HL-60 (cell line): ENCODE measurements at regions not wholly inside any gene's neighbourhood (a gene's known extent, or its start where the extent isn't known, plus 50 kb on each side); places are given as distances from the start of the nearest gene placed in this dataset.

Source experiments
- DNase-seq, 2 experiments: peaks; one replicate each; pipeline ENCODE4 v3.0.0-alpha.2; 2010 to 2020; ENCODE audit warnings: low read depth in 1 of 2, low spot score in 1 of 2
- H3K27ac ChIP-seq: fragments of 250-450 bp; sonication (Bioruptor Pico); replicated peaks from 2 replicates; pipeline ENCODE4 v1.5.1; 2020; ENCODE audit warnings: mild to moderate bottlenecking, moderate library complexity
- H3K27me3 ChIP-seq: fragments of 250-450 bp; sonication (Bioruptor Pico); 2 replicates; pipeline ENCODE4 v1.5.1; 2021; ENCODE audit warnings: mild to moderate bottlenecking, moderate library complexity; ENCODE audit not compliant: insufficient read depth, poor library complexity, severe bottlenecking
- H3K4me3 ChIP-seq: replicated peaks from 2 replicates; pipeline ENCODE4 v1.5.1; 2011; ENCODE audit warnings: mild to moderate bottlenecking, control low read depth, low read length; ENCODE audit not compliant: insufficient read depth
- CTCF ChIP-seq: IDR thresholded peaks from one replicate; pipeline ENCODE4 v1.5.1; 2011; ENCODE audit warnings: low read length, control low read depth, inconsistent platforms; ENCODE audit not compliant: insufficient read depth
- GABPA ChIP-seq: IDR thresholded peaks from 2 replicates; pipeline ENCODE4 v1.6.1; 2012; ENCODE audit warnings: low read depth
- POLR2AphosphoS5 ChIP-seq: IDR thresholded peaks from 2 replicates; pipeline ENCODE4 v1.6.1; 2012; ENCODE audit warnings: low read depth
- SPI1 ChIP-seq: IDR thresholded peaks from 2 replicates; pipeline ENCODE4 v1.6.1; 2012; ENCODE audit warnings: low read depth, mild to moderate bottlenecking, borderline replicate concordance
- TF ChIP-seq, protein P1 (sequence below): IDR thresholded peaks from 2 replicates; pipeline ENCODE4 v1.6.1; 2012; ENCODE audit warnings: low read depth; ENCODE audit not compliant: insufficient replicate concordance

DNA sequence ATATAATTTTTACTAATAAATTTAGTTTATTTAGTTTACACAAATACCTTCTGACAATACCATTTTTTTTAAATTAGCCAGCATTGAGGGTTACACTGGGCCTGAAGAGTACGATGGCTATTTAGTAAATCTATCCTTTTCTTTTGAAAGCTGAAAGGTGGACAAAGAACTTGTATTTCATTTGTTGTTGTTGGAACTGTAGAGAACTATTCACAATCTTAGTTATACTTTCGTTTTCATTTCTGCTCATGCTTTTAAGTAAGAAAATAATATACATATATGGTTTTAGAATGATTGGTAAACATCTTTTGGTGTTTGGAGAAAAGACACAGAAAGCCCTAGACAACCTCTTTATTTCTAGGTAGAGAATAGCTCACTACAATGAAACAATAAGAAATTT is 165.3 kb upstream of the FAM83B start:
- H3K27ac ChIP-seq: no peak overlapping the region
- no peak overlapping the region for H3K4me3 ChIP-seq
- TF ChIP-seq, protein P1, sequence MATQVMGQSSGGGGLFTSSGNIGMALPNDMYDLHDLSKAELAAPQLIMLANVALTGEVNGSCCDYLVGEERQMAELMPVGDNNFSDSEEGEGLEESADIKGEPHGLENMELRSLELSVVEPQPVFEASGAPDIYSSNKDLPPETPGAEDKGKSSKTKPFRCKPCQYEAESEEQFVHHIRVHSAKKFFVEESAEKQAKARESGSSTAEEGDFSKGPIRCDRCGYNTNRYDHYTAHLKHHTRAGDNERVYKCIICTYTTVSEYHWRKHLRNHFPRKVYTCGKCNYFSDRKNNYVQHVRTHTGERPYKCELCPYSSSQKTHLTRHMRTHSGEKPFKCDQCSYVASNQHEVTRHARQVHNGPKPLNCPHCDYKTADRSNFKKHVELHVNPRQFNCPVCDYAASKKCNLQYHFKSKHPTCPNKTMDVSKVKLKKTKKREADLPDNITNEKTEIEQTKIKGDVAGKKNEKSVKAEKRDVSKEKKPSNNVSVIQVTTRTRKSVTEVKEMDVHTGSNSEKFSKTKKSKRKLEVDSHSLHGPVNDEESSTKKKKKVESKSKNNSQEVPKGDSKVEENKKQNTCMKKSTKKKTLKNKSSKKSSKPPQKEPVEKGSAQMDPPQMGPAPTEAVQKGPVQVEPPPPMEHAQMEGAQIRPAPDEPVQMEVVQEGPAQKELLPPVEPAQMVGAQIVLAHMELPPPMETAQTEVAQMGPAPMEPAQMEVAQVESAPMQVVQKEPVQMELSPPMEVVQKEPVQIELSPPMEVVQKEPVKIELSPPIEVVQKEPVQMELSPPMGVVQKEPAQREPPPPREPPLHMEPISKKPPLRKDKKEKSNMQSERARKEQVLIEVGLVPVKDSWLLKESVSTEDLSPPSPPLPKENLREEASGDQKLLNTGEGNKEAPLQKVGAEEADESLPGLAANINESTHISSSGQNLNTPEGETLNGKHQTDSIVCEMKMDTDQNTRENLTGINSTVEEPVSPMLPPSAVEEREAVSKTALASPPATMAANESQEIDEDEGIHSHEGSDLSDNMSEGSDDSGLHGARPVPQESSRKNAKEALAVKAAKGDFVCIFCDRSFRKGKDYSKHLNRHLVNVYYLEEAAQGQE: no peak
- DNase-seq: no peak
- no peaks in the 10 kb centered on the region for H3K27me3 ChIP-seq

- TF ChIP-seq CTCF (no peak), POLR2AphosphoS5 (no peak), GABPA (no peak), SPI1 (no peak)
- TF ChIP-seq, protein P1: no peak
- Histone ChIP-seq H3K27me3 (no peaks in the 10 kb centered on the region), H3K27ac (no peak overlapping the region), H3K4me3 (no peak overlapping the region)
- DNase-seq: no peak
Observed at GRCh38 chr6:54681987-54682386, 164.6 kb upstream of the FAM83B start.

GRCh38 chr6:54689620-54690019 is 157.0 kb upstream of the FAM83B start:
- H3K27ac ChIP-seq: no peak overlapping the region
- no peaks in the 10 kb centered on the region for H3K27me3 ChIP-seq
- no peak for DNase-seq
- H3K4me3 ChIP-seq: no peak overlapping the region
- TF ChIP-seq CTCF (no peak), POLR2AphosphoS5 (no peak), GABPA (no peak), SPI1 (no peak)
- TF ChIP-seq, protein P1: no peak

DNA sequence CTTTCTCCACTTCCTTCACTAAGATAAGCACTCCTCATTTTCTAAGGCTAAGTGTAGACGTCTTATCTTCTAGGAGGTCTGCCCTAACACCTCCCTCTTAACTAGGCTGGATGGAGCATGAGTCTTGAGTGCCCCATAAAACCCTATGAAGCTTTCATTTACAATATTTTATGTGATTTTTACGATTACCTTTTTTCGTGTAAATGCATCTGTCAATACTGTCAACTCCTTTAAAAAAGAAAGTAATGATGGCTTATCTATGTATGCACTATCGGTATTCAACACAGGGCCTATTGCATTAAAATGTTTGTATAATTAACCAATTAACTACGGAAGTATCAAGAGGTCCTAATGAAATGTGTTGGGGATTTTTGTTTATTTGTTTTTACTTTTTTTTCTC is 156.0 kb upstream of the FAM83B start:
- no peak for DNase-seq
- TF ChIP-seq POLR2AphosphoS5 (no peak), GABPA (no peak), CTCF (no peak), SPI1 (no peak)
- TF ChIP-seq, protein P1: no peak
- Histone ChIP-seq H3K27me3 (no peaks in the 10 kb centered on the region), H3K4me3 (no peak overlapping the region), H3K27ac (no peak overlapping the region)
